K562 (cell line): ENCODE measurements at regions not wholly inside any gene's neighbourhood (a gene's known extent, or its start where the extent isn't known, plus 50 kb on each side); places are given as distances from the start of the nearest gene placed in this dataset.

Experiments used
- CCAR2 ChIP-seq: fragments of 200-400 bp; formaldehyde crosslinking; IDR thresholded peaks from 2 replicates; pipeline ENCODE4 v1.6.1; 2017; ENCODE audit warnings: mild to moderate bottlenecking, low read depth, low read length
- DPF2 ChIP-seq: fragments of 450-650 bp; IDR thresholded peaks from 2 replicates; pipeline ENCODE4 v1.6.1; 2016
- ERF ChIP-seq: fragments of 450-650 bp; formaldehyde crosslinking; IDR thresholded peaks from 2 replicates; pipeline ENCODE4 v1.4.0; 2020; ENCODE audit warnings: mild to moderate bottlenecking, mixed read lengths
- MIER1 ChIP-seq: fragments of 450-650 bp; IDR thresholded peaks from 2 replicates; pipeline ENCODE4 v1.6.1; 2016; ENCODE audit warnings: antibody characterized with exemption, mild to moderate bottlenecking, low read depth
- PHTF2 ChIP-seq: fragments of 250-450 bp; sonication (Bioruptor Pico); IDR thresholded peaks from 2 replicates; pipeline ENCODE4 v1.5.0; 2021; ENCODE audit warnings: mild to moderate bottlenecking
- SRF ChIP-seq, 2 experiments: fragments of 250-450, 450-650 bp in 1 of 2; sonication (Bioruptor Pico) in 1 of 2; sonication (generic) in 1 of 2; formaldehyde crosslinking; IDR thresholded peaks; 2 replicates each; pipeline versions ENCODE4 v1.5.0 to v1.5.1; 2020 to 2022; ENCODE audit warnings: mild to moderate bottlenecking in 1 of 2, missing genetic modification reagents in 1 of 2
- ZNF197 ChIP-seq: fragments of 200-800 bp; sonication (Bioruptor generic); IDR thresholded peaks from 2 replicates; pipeline ENCODE4 v1.6.1; 2016; ENCODE audit warnings: low read depth, missing genetic modification characterization, missing compliant biosample characterization
- ZNF644 ChIP-seq: fragments of 200-800 bp; sonication (Bioruptor generic); IDR thresholded peaks from 2 replicates; pipeline ENCODE4 v1.6.1; 2016; ENCODE audit warnings: low read depth, missing genetic modification characterization, missing compliant biosample characterization
- TF ChIP-seq, protein P1 (sequence below): fragments of 450-650 bp; IDR thresholded peaks from 2 replicates; pipeline ENCODE4 v1.6.1; 2016; ENCODE audit warnings: low read depth
- TF ChIP-seq, protein P2 (sequence below): fragments of 250-450 bp; sonication (Bioruptor Pico); IDR thresholded peaks from 2 replicates; pipeline ENCODE4 v1.5.1; 2021; ENCODE audit warnings: mild to moderate bottlenecking
- TF ChIP-seq, protein P3 (sequence below): fragments of 250-450 bp; sonication (Bioruptor Pico); IDR thresholded peaks from 2 replicates; pipeline ENCODE4 v1.8.0; 2022; ENCODE audit warnings: inconsistent platforms

DNA sequence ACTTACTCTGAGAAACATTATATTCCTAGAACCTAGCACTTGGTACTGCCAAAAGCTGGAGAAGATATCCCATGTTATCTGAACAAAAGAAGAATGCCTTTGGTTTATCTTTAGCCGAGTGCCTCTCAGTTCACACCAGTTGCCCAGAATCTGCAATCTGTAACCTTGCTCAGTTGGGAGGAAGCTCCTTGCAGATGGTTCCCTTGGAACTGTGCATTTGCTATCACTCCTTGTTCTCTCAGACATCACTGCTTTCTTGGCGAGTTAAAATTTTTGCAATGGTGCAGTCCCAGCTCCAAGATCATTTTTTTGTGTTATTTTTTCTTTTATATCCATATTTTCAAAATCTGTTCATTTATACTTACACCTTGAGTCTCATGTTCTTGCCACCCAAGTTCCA, 446.5 kb downstream of the KCNJ2 start (continued):
- TF ChIP-seq, protein P1, sequence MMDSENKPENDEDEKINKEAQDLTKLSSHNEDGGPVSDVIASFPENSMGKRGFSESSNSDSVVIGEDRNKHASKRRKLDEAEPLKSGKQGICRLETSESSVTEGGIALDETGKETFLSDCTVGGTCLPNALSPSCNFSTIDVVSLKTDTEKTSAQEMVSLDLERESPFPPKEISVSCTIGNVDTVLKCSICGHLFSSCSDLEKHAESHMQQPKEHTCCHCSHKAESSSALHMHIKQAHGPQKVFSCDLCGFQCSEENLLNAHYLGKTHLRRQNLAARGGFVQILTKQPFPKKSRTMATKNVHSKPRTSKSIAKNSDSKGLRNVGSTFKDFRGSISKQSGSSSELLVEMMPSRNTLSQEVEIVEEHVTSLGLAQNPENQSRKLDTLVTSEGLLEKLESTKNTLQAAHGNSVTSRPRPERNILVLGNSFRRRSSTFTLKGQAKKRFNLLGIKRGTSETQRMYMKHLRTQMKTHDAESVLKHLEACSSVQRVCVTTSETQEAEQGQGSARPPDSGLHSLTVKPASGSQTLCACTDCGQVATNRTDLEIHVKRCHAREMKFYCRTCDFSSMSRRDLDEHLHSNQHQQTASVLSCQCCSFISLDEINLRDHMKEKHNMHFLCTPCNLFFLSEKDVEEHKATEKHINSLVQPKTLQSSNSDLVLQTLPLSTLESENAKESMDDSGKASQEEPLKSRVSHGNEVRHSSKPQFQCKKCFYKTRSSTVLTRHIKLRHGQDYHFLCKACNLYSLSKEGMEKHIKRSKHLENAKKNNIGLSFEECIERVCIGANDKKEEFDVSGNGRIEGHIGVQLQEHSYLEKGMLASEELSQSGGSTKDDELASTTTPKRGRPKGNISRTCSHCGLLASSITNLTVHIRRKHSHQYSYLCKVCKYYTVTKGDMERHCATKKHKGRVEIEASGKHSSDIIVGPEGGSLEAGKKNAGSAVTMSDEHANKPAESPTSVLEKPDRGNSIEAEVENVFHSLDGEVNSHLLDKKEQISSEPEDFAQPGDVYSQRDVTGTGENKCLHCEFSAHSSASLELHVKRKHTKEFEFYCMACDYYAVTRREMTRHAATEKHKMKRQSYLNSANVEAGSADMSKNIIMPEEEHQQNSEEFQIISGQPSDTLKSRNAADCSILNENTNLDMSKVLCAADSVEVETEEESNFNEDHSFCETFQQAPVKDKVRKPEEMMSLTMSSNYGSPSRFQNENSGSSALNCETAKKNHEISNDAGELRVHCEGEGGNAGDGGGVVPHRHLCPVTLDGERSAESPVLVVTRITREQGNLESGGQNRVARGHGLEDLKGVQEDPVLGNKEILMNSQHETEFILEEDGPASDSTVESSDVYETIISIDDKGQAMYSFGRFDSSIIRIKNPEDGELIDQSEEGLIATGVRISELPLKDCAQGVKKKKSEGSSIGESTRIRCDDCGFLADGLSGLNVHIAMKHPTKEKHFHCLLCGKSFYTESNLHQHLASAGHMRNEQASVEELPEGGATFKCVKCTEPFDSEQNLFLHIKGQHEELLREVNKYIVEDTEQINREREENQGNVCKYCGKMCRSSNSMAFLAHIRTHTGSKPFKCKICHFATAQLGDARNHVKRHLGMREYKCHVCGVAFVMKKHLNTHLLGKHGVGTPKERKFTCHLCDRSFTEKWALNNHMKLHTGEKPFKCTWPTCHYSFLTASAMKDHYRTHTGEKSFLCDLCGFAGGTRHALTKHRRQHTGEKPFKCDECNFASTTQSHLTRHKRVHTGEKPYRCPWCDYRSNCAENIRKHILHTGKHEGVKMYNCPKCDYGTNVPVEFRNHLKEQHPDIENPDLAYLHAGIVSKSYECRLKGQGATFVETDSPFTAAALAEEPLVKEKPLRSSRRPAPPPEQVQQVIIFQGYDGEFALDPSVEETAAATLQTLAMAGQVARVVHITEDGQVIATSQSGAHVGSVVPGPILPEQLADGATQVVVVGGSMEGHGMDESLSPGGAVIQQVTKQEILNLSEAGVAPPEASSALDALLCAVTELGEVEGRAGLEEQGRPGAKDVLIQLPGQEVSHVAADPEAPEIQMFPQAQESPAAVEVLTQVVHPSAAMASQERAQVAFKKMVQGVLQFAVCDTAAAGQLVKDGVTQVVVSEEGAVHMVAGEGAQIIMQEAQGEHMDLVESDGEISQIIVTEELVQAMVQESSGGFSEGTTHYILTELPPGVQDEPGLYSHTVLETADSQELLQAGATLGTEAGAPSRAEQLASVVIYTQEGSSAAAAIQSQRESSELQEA = no peak
- TF ChIP-seq MIER1 (no peak), ZNF644 (tag) (no peak), ZNF197 (CRISPR knock-in tag) (no peak), PHTF2 (no peak), DPF2 (no peak), CCAR2 (no peak), ERF (CRISPR knock-in tag) (no peak), SRF (CRISPR knock-in tag; IDR thresholded peaks at IDR 0.05) (no peak)
- TF ChIP-seq, protein P2, sequence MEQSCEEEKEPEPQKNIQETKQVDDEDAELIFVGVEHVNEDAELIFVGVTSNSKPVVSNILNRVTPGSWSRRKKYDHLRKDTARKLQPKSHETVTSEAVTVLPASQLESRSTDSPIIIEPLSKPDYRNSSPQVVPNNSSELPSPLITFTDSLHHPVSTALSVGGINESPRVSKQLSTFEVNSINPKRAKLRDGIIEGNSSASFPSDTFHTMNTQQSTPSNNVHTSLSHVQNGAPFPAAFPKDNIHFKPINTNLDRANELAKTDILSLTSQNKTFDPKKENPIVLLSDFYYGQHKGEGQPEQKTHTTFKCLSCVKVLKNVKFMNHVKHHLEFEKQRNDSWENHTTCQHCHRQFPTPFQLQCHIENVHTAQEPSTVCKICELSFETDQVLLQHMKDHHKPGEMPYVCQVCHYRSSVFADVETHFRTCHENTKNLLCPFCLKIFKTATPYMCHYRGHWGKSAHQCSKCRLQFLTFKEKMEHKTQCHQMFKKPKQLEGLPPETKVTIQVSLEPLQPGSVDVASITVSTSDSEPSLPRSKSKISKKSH (CRISPR knock-in tag) = no peak
- TF ChIP-seq, protein P3, sequence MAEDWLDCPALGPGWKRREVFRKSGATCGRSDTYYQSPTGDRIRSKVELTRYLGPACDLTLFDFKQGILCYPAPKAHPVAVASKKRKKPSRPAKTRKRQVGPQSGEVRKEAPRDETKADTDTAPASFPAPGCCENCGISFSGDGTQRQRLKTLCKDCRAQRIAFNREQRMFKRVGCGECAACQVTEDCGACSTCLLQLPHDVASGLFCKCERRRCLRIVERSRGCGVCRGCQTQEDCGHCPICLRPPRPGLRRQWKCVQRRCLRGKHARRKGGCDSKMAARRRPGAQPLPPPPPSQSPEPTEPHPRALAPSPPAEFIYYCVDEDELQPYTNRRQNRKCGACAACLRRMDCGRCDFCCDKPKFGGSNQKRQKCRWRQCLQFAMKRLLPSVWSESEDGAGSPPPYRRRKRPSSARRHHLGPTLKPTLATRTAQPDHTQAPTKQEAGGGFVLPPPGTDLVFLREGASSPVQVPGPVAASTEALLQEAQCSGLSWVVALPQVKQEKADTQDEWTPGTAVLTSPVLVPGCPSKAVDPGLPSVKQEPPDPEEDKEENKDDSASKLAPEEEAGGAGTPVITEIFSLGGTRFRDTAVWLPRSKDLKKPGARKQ (CRISPR knock-in tag) = no peak
- TF ChIP-seq, all 486 proteins: peak for 0
